ENCODE measurements at regions not wholly inside any gene's neighbourhood (a gene's known extent, or its start where the extent isn't known, plus 50 kb on each side); places are given as distances from the start of the nearest gene placed in this dataset.

GRCh38 chr11:42576318-42576717, 735.5 kb upstream of the API5 start:
- no peak for TF ChIP-seq CTCF (conservative IDR thresholded peaks at IDR 0.05; ENCODE audit: low read length)
- no peak for TF ChIP-seq EZH2phosphoT487 (IDR thresholded peaks at IDR 0.05; ENCODE audit: borderline replicate concordance, low read depth, low read length)

Data from OCI-LY7 (cell line).